HG02623 (cell line): ENCODE measurements at regions not wholly inside any gene's neighbourhood (a gene's known extent, or its start where the extent isn't known, plus 50 kb on each side); places are given as distances from the start of the nearest gene placed in this dataset.
"Not testable (repeated sequence)": the region's sequence is repeated elsewhere in the genome, so short reads cannot be mapped to it uniquely, and the experiment has no call there.

Experiments used
- ATAC-seq: cut with Tn5 transposase; IDR thresholded peaks from one replicate; pipeline ENCODE4 v1.9.1; 2021; ENCODE audit warnings: moderate library complexity; ENCODE audit not compliant: unreplicated experiment

DNA sequence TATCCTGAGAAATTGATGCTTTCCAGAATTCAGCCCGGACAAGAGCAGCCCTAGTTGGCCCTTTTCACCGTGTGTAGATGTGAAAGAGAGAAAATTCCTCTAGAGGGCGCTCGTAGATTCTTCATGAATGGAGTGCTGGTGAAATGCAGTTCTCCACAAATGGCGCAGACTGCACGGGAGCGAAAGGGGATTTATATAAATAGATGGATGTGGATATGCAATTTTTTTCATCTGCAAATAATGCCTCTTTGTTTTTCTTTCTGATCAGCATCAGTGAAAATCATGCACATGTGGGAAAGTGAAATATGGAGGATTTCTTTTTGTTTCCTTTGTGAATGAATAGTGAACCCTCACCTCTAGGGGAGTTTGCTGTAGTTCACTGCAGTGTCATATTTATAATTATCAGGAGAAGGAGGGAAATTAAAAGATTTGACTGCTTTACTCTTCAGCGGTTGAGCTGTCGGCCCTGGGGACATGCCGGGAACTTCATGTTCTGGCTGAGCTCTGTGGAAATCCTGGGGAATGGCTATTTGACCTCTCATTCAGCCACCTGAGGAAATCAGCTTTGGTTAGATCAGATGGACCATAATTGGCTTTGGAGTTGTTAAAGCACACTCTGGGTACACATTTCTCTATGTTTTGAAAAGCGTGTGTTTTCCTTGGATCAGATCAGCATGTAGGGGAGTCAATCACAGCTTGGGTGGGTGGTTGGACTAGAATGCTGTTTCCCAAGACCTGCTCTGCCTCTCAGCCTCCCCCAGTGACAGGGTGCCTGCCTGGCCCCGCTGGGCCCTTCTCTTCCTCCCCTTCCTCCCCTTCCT is 115.0 kb upstream of the SHISA3 start:
- ATAC-seq = peak; percentile 75

DNA sequence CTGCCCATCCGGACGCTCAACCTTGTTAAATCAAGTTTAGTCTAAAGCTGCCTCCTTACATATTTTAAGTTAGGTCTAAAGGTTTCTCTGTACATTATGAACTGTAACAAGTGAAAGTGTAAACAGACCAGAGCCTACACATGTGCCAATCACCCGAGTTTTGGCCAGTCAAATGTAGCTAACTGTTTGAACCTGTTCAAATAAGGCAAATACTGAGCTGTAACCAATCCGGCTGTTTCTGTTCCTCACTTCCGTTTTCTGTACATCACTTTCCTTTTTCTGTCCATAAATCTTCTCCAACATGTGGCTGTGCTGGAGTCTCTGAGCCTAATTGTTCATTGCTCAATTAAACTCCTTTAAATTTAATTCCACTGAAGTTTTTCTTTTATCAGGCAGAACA is 113.3 kb upstream of the SHISA3 start:
- no peak for ATAC-seq

GRCh38 chr4:42288876-42289275 is 108.4 kb upstream of the SHISA3 start:
- ATAC-seq = not testable (repeated sequence)

DNA sequence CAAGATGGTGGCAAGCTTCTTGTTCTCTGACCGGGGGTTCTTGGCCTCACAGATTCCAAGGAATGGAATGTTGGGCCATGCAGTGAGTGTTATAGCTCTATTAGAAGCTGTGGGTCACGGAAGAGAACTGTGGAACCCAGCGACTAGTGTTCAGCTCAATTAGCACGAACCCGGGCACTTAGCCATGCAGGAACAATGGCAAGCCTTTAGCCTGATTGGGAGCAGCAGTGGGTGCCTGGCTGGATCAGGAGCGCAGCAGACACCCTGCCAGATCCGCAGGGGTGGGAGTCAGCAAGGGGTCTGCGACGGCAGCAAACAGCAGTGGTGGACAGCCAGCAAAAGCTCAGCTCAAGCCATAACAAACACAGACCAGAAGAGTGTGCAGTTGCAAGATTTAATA is 105.1 kb upstream of the SHISA3 start:
- not testable (repeated sequence) for ATAC-seq

DNA sequence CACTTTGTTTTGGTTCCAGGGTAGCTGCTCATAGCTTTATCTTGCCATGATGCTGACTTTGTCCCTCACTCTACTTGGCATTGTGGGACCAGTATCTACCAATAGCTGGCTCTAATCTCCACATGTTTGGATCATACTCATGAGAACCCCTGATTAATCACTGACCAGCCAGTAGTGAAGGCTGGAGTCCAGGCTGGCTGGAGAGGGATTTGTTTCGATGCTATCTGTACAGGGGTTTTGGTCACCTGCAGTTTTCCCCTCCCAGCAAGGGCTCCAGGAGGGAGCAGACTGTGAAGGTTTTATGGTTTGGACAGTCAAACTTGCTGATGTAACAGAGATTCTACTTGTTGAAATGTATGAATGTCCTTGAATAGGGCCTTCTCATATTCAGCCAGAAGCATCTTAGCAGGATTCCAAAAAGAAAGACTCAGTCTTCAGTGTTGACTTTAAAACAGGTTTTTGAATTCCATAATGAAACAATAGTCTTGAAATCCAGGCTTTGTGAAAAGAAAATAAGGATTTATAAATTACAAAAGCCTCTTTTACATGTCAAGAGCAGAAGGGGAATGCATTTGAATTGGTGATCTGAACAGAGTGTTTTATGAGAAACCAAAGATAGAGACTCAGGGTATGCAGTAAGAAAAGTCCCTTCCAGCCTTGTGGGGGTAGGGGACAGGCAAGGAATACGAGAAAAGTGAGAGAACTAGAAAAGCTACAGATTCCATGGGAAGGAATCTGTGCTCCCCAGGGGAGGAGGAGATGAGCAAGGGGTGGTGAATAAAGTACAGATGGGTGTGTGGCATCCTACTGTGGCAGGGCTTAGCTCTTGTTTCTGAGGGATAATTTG is 103.1 kb upstream of the SHISA3 start:
- ATAC-seq = no peak

DNA sequence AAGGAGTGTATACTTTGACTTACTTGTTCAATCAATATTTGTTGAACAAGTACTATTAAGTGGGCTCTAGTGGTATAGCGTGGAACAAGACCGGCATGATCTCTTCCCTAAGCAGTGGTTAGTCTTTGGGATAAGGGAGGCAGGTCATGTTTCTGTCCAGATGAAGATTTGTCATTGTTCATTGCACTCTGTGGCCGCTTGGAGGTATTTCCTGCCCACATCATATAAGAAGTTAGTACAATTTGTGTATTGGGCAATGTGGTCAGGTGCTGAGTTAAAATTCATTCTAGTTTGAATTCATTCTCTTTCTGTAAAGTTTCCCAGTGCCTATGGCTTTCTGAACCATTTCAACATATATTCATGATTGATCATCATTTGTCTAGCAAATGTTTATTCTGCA is 101.1 kb upstream of the SHISA3 start:
- ATAC-seq = no peak

DNA sequence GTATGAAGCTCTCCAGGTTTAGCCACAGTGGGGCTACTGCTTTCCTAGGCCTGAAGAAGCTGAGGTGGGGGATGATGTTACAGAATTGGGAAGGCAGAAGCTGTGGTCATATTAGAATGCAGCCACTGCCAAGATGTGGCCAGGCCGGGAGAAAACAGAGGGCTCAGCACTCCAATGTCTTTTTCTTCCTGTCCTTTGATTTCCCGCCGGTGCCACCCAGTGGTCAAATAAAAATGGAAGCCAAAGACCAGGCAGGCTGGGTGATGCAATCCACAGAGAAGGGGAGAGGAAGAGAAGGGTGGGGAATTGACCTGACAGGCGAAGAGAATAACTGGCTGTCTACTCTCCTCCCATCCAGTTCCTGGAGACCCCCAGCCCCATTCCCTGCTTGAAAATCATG is 94.9 kb upstream of the SHISA3 start:
- no peak for ATAC-seq

- no peak for ATAC-seq
Measured at GRCh38 chr4:42306221-42307109, 90.8 kb upstream of the SHISA3 start.

DNA sequence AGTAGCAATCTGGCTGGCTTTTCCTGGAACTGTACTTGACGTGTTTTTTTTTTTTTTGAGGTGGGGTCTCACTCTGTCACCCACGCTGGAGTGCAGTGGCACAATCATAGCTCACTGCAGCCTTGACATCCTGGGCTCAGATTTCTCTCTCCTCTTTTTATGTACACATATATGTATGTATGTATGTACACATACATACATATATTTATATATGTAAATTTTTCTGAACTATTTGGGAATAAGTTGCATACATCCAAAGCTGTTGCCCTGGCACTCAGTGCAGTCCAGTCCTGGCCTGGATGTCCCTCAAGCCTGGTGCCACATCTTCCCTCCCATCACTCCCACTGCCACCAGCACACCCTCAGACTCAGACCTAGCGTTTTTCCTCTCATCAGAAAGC is 89.0 kb upstream of the SHISA3 start:
- no peak for ATAC-seq

- no peak for ATAC-seq
Measured at GRCh38 chr4:42309361-42310260, 87.7 kb upstream of the SHISA3 start.

DNA sequence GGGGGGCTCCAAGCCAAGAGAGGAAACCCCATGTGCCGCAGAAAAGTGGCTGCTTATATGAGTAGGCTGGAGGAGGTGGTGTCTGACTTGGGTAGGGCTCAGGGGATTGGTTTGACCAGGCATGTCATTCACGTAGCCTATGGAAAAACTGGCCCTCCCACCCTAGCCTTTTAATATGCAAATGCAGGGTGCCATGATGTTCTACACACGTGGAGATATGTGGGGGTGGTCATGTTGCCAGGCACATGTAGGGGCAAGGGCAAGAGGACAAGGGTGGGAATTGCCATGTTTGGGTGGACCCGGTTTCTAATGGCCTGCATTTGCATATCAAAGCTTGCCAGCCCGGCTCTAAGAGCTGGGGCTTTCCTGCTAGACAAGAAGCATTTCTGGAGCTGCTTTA is 86.9 kb upstream of the SHISA3 start:
- ATAC-seq = no peak

DNA sequence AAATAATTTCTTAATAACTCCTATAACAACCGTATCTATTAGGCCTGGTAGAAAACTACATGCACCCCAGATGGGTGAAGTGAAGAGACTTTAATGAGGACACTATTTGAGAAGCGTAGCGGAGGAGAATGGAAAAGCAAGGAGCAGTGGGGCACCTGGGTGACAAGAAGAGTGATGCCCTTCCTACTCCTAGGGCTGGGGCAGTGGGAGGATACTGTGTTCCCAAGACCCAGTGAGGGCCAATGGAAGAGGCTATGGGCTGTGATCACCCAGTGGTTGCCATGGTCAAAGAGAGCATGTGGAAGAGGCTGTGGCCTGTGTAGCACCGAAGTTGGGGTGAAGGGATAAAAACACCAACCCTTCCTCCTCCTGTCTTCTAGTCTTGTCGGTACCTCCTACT is 86.5 kb upstream of the SHISA3 start:
- no peak for ATAC-seq

GRCh38 chr4:42311591-42311990 is 85.7 kb upstream of the SHISA3 start:
- no peak for ATAC-seq

- ATAC-seq = not testable (repeated sequence)
Measured at GRCh38 chr4:42313420-42313819, 83.9 kb upstream of the SHISA3 start.

- ATAC-seq = no peak
Measured at GRCh38 chr4:42313872-42314271, 83.4 kb upstream of the SHISA3 start.

- ATAC-seq = no peak
Measured at GRCh38 chr4:42315231-42315630, 82.1 kb upstream of the SHISA3 start.

DNA sequence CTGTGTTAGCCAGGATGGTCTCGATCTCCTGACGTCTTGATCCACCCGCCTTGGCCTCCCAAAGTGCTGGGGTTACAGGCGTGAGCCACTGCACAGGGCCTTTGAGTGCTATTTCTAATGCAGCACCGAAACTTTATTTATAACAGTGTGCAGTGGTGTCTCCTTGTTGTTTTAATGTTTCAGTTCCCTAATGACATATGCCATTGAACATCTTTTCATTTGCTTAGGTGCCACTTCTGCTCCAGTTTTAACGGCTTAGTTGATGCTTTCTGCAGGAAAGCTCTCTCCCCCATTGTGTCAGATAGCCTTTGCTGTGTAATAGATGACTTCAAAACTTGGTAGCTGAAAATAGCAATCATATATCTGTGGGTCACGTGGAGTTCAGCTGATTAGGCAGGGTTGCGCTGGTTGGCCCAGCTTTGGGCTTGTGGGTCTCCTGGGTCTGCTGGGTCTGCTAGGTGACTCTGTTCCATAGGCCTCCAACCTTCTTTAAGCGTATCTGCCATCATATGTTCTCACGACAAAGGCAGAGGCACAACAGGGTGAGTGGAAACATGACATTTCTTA is 76.4 kb upstream of the SHISA3 start:
- ATAC-seq = no peak

DNA sequence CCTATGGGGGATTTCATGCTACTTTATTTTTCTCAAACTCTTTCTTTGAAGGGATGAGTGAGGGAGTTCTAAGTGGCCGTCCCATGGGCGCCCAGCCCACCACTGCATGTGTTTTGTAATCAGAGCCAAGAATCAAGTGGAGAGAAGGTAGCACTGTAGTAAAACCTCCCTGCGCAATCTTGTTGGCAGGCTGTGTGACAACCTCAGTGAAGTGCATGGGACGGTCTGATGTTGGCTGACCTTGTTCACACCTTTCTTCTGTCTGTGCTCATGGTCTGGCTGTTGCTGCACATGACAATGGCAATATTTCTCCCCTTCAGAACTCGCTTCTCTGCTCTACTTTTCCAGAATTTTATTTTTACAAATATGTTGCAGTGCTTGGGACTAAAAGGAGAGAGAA is 71.2 kb upstream of the SHISA3 start:
- ATAC-seq = no peak

GRCh38 chr4:42326524-42326923 is 70.8 kb upstream of the SHISA3 start:
- ATAC-seq = no peak

DNA sequence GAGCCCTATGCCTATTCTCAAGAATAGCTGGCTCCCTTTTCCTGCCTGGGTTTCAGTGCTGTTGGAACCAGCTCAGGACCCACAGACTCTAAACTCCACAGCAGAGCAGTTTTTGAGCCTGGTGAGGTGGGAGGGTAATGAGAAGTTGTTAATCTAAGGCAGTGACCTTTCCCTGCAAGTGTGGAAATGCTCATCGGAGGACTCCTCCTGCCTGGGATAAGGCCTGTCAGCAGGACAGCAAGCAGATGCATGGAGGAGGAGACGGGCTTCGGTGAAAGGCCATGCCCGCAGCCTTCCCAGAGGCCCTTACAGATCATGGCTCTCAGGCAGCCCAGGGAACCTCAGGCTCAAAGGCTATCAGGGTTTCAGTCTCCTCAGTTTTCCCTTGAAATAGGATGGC is 70.0 kb upstream of the SHISA3 start:
- ATAC-seq = no peak
